NCI-H446 treated with DMSO at 0.1 percent for 48 hours (cell line): ENCODE measurements at regions not wholly inside any gene's neighbourhood (a gene's known extent, or its start where the extent isn't known, plus 50 kb on each side); places are given as distances from the start of the nearest gene placed in this dataset.
A peak's percentile ranks its signal among the peaks of the same experiment; 100 is the strongest.

ENCODE experiments used
- DNase-seq: peaks from one replicate; lab custom pipeline; 2025; lab: John Stamatoyannopoulos, UW

DNA sequence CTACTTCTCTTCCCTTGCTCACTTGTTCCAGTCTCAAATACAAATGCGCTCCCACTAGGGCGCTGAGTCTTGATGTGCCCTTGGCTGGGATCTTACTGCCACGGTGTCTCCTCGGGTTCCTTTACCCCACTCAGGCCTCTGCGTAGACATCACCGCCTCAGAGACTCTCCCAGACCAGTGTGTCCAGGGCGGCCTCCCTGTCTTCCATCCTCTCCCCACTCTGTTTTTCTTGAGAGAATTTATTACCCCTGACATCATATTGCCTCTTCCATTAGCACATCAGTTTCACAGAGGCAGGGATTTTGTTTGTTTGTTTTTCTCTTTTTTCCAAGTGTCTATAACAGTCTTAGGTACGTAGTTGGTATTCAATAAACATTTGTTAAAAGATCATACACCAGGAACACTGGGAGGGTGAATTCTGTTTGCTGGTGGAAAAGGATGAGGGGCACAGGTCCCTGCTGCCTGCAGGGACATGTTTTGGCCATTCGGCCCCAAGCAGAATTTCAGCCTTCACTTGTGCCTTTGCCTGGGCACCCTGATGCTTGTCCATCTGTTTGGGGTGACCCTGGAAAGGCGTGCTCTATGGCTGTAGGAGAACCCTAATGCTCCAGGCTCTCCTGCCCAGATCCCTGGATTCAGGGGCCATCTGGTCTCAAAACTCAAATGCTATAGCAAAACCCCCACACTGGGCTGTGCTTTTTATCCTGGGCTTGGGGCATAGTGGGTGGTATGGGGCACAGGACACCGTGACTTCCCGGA is 55.0 kb downstream of the RPL37A start:
- no peak for DNase-seq

DNA sequence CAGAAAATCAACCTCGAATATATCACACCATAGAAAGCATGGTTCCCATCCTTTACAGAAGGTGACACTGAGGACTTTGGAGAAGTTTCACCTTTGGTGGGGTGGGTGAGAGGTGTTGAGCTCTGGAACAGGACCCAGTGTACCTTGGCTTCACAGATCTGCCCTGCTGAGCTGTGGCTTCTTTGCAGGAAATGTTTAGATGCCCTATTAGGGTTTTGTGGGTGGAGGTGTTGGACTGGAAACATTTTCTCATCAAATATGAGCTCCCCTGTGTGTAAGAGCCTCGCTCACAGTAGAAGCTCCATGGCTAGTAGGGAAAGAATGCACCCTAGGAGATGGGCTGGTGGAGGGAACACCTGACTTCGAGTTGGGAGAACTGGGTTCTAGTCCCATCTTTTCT is 55.6 kb downstream of the RPL37A start:
- no peak for DNase-seq

DNA sequence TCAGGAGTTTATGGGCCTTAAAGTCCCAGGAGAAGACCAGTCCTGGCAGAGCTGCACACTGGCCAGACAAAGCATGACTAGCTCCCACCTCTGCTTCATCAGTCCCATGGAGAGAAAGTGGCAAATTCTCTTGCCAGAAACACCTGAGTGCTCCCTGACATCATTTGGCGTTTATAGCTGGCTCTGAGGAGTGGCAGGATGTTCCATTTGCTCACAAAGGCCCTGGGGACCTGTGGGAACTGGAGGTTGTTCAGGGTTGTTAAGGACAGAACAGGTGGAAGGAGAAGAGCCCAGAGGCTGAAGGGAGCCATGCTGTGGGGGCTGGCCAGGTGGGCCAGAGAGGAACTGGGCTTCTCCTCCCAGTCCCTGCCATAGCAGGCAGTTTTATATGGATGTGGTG is 56.1 kb downstream of the RPL37A start:
- DNase-seq, result peak; percentile 67

DNA sequence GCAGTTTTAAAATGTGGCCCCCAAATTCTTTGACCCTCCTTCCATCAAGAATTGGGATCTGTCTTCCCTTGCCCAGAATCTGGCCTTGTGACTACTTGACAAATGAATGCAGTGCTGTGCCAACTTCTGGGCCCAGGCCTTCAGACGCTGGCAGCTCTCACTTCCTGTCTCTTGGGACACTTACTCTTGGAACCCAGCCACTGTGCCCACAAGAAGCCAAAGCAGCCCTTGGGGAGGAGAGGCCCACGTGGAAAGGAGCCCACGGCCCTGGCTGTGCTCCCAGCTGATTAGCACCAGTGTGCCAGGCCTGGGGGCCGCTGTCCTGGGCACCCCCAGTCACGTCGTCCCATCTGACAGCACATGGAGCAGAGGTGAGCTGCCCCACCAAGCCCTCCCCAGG is 56.6 kb downstream of the RPL37A start:
- peak; percentile 94 for DNase-seq

DNA sequence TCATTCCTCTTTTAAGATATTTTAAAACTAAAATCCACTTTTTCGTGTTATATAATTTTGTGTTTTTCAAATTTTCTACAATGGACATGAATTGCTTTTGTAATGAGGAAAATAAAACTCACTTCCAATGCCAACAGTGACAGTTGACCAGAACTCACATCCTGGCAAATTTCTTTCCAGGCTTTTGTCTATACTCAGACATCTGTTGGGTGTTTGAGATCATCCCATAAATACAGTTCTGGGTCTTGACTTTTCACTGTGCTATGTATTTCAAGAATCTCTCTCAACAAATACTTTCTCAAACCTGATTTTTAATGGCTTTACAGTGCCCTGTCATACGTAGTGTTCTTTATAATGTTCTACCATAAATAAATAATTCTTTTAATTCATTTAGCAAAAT is 57.6 kb downstream of the RPL37A start:
- DNase-seq, result peak; percentile 54

DNA sequence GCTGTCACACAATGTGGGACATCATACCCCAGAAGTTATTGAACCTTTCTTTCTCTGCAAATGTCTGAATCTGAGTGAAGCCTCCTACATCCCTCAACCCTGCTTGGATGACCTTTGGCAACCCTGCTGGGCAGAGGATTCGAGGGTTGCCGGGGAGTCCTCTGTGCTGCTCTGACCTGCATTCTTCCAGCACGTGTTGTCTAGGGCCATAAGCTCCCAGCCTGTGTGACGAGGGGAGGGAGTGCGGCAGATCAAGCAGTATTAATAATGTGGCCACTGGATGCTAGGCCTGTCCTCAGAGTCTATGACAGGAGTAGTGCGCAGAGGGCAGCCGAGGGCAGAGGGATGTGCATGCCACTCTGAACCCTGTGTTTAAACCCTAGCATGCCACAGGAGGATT is 58.8 kb downstream of the RPL37A start:
- DNase-seq, result no peak

DNA sequence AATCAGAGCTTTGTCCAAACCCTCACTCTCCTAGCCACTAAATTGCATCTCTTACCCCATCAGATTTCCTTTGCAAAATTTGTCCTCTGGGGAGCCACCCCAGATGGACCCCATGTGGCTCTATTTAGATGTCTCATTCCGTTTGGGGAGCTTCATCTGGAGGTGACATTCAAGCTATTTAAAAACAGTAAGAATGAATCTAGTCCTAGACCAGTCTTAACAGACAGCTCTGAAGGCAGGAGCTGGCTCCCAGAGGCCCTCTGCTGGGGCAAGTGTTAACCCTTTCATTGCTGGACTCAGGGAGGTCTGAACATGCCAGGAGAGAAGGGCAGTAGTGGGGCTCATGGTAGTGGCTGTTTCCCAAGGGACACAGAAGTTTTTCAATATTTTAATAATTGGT is 59.2 kb downstream of the RPL37A start:
- DNase-seq, result no peak

DNA sequence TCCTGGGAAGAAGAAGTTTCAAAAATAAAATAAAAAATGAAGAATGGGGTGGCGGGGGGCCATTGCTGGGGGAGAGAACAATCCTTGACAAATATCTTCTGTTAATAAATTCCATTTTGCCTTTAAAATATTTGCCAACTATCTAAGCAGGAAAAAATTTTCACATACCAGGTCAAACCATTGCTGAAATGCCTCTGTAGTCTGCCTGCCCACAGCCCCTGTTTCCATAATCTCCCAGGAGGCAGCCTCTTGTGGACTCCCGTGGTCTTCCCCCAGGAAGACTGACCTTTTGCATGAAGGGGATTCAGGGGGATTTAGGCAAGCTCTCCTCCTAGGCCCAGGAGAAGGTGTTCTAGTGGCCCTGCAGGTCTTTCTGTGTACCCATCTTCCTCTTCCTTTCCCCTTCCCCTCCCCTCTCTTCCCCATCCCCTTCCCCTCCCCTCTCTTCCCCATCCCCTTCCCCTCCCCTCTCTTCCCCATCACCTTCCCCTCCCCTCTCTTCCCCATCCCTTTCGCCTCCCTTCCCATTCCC is 61.0 kb downstream of the RPL37A start:
- DNase-seq, result no peak

DNA sequence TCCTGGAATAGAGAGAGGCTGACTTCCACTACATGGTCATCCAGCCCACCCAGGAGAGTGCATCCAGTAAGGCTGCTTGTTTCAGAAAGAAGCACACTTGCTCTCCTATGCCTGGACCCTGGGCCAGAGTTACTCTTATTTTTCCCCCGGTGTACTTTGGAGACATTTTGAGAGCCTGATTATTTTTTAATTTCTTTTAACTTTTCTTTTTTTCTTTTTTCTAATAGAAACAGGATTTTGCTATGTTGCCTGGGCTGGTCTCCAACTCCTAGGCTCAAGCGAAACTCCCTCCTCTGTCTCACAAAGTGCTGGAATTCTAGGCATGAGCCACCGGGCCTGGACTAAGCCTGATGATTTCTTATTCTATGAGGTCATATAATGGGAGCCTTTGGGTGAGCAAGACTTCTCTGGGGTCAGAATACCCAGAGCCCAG is 62.2 kb downstream of the RPL37A start:
- no peak for DNase-seq

DNA sequence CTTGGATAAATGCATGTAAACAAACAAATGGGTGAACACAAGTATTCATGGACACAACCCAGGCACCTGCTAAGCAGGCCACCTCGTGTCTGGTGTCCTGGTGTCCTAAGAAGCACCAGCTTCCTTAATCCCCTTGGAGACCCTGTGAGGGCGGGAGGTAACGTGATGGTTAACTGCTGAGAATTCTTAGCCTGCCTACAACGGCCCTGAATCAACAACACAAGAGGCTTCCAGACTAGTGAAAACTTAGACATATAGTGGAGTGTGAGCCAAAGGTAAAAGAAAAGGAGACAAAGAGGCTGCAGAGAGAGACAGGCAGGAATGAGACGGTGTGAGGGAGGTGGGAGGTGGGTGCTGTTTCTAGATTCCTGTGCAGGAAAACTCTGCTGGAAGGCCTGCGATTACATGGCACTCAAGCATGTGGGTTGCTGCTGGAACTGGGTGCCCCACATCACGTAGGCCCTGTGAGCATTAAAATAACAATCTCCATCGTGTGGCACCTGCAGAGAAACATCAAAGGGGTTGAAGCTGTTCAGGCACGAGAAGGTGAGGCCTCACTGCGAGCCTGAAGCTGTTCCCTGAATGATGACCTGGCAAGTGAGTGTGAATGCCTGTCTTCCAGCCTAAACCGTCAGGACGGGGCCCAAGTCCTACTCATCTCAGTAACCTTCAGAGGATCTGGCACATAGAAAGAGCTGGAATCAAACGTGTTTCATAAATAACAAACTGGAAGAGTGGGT is 64.2 kb downstream of the RPL37A start:
- DNase-seq, result no peak

DNA sequence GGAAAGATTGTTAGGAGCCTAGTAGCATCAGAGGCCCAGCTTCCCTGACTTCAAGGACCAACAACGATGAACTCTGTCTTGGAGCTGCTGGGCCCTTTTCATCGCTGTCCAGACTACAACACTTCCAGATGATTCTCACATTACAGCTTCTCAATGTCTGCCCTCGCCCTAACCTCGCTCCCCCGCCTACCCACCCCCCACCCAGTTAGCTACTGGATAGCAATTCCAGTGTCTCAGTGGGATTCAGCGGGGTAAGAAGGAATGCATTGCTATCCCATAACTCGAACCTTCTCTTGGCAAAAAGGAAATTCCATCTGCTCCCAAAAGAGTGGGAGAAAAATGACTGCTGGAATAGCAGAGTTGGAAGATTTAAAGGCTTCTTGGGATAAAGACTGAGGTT is 65.0 kb downstream of the RPL37A start:
- no peak for DNase-seq

DNA sequence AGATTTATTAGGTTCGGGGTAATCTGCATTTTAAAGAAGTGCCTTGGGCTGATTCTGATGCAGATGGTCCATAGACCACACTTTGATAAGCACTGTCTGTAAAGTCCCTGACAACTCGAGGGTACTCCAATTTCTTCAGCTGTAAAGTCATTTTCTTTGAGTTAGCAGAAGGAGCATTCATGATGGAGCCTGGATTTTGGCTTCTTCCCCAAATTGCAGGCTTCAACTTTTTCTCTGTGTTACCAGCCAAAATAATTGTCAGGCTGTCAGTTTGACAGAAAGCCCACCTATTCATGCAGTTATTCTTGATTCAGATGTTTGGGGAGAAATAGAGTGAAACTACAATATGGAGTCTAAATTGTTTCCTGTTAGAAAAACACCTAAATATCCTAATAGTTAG is 66.0 kb downstream of the RPL37A start:
- no peak for DNase-seq

DNA sequence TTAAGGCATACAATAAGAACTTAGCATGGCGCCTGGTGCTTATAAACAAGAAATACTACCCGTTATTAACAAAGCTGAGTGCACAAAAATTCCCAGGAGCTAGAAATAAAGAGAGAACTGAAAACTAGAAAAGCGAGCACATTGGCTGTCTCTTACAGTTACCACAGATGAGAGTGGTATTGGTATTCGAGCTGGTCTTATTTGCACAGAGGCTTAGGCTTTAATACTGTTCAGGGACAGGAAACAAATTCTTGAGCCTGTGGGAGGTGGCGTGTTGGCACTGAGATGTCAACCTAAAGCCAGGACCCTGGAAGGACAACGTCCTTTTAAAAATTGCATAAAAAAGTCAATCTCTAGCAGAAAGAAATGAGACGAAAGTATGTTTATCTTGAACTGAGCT is 67.3 kb upstream of the IGFBP2 start:
- no peak for DNase-seq

DNA sequence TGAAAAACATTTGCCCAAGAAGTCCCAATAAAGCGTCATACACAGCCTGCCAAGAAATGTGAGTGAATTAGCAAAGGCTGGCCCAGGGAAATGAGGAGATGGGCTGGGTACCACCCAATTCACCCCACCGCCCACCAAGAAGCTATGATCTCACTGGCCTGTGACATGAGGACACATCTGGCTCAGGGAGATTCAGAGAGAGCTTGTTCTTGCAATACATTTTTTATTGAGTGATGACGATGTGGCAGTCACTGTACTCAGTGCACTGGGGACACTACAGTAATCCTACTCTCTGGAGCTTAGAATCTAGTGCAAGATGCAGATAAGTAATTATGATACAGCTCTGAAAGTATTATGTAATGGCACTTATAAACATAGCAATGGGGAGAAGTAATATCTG is 64.6 kb upstream of the IGFBP2 start:
- no peak for DNase-seq

DNA sequence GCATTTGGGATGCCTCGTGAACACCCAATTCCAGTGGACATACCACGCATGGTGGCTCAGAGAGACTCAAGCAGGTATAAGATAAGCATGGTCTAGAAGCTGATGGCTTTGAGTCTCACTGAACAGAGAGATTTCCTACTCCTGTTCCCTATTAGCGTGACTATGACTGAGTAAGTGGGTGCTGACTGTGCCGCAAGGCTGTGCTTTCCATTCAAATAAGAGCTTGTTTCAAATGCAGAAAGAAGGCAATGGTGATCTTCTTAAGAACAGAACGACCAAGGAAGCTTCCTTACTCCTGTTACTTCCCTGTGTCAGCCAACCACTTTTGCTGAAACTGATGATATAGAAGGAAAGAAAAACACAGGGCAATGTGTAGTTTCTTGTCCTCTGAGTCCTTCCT is 63.5 kb upstream of the IGFBP2 start:
- no peak for DNase-seq

DNA sequence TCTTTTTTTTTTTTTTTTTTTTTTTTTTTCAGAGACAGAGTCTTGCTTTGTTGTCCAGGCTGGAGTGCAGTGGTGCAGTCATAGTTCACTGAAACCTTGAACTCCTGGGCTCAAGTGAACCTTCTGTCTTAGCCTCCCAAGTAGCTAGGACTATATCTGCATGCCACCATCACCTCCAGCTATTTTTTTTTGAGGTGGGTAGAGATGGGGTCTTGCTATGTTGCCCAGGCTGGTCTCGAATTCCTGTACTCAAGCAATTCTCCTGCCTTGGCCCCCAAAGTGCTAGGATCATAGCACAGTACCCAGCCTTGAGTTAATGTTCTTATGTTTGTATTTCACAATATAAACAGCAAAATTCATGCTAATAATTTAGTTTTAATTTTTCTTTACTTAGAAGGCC is 62.9 kb upstream of the IGFBP2 start:
- no peak for DNase-seq

DNA sequence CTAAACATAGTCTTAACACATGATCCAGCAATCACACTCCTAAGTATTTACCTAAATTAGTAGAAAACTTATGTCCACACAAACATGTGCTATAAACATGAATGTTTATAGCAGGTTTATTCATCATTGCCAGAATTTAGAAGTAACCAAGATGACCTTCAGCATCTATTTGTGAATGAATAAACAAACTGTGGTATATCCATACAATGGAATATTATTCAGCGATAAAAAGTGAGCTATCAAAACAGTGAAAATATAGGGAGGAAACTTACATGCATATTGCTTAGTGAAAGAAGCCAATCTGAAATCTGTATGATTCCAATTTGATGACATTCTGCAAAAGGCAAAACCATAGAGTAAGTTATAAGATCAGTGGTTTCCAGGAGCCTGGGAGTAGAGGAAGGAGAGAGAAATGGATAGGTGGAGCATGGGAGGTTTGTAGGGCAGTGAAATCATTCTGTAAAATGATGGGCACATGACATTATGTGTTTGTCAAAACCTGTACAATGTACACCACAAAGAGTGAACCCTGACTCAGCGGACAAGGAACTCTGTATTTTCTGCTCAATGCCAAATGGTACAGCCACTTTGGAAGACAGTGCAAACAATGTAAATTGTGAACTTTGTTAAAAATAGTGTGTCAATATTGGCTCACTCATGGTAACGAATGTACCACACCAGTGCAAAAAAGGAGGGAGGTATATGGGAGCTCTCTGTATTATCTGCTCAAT is 61.9 kb upstream of the IGFBP2 start:
- no peak for DNase-seq

DNA sequence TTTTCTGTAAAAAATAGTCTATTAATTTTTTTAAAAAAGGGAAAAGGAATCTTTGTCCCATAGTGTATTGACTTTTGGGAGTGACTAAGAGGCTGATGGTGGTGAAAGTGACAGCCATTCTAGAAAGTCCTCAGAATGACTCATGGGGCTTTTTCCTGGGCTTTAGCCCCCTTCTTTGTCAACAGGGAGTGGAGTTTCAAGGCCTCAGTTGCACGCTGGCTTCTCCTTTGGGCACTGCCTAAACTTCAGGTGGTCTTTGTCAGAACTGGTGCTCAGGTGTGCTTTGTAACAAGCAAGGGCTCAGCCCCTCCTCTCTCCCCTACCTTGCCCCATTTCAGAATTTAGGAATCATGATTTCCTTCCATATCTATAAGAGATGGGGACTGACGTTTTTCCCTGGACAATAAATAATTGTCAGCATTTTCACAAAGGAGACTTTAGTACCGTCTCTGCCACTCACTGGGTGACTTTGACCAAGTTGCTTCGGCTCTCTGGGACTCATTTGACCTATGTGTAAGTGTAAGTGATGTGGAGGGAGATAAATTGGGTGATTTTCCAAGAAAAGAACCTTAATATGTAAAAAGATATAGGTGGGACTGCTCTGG is 61.2 kb upstream of the IGFBP2 start:
- DNase-seq, result no peak

DNA sequence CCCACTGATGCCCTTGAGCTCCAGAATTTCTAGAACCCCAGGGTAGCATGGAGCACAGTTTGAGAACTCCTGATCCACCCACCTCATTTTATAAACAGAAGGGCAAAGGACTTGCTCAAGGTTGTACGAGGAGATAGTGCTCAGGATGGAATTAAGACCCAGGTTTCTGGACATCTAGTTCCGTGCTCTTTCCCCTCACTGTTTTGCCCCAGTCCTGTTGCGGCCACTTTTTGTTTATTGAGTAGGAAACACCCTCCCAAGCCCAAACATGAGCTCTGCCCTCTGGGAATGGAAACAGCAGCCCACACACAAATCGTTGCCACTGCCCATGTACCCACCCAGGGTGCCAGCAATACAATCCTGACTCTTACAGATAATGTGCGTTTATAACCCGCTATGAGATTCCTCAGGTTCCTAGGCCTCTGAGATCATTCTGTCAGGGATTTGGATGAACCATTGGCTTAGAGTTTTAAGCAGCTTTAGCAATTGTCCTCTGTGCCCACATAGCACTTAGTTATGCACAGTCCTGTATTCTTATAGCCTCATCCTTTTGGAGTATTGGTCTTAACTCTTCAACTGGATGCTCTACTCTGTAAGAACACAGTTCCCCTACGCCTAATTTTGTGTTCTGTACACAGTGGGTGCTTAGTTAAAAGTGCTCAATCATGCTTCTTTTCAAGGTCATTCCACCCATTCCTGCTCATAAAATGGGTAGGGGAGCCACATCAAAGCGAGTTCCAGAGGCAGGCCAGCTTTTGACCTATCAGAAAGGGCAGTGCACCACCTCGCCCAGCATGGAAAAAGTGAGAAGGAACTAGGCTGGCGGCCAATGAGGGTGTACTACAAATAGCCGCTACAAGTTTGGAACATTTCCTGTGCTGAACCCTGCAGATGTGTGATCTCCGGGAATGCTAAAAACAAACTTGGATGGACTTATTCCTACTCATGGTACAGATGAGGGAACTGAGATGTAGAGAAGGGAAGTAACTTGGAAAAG is 60.3 kb upstream of the IGFBP2 start:
- DNase-seq, result no peak

DNA sequence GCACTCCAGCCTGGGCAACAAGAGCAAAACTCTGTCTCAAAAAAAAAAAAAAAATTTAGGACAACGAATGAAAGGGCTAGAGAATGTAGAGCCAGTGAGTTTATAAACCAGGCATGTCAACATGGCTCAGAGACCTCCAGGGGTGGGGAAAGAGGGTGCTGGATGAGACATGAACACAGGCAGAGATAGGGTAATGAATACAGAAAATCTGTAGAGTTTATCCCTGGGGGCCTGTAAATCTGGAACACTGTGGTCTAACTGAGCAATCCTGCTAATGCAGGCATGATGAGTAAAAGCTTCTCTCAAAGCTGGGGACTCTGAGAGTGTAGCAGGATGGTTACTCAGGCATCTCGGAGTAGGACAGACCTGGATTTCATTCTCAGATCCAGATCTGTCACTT is 59.2 kb upstream of the IGFBP2 start:
- DNase-seq, result no peak

DNA sequence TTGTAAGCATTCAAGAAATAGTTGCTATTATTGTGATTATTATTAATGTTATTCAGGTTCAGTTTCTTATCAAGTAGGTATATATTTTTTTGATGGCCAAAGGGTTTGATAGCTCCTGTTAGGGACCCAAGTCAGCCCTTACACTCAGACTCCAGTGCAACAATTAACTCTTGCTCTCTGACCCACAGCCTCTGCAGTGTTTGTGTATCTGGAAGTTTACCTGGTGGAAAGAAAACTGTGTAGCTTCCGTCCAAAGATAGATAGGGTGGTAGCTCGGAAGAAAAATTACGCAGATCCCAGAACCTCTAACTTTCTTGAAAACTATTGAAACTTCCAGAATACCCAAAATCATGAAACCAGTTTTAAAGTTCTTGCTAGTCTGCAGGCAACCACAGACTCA is 58.6 kb upstream of the IGFBP2 start:
- no peak for DNase-seq
